Suprapubic skin (tissue), 4 donors: ENCODE measurements at regions not wholly inside any gene's neighbourhood (a gene's known extent, or its start where the extent isn't known, plus 50 kb on each side); places are given as distances from the start of the nearest gene placed in this dataset.

Experiments used
- CTCF ChIP-seq, 2 donors: fragments of 200-600 bp in 1 of 2; fragments of 450-650 bp in 1 of 2; sonication (generic) in 1 of 2; IDR thresholded peaks; one replicate each; pipeline ENCODE4 v1.5.1; 2016 to 2019; ENCODE audit warnings: antibody characterized with exemption in 2 of 2, mild to moderate bottlenecking in 1 of 2, moderate library complexity in 1 of 2
- POLR2A ChIP-seq, 2 donors: fragments of 450-650 bp; IDR thresholded peaks; one replicate each; pipeline ENCODE4 v1.6.1; 2017; ENCODE audit warnings: antibody characterized with exemption in 2 of 2, mild to moderate bottlenecking in 2 of 2, moderate library complexity in 2 of 2
- POLR2AphosphoS5 ChIP-seq, 3 donors: sonication (generic); formaldehyde crosslinking; IDR thresholded peaks; one replicate each; pipeline ENCODE4 v1.6.1; 2017; ENCODE audit warnings: antibody characterized with exemption in 3 of 3

DNA sequence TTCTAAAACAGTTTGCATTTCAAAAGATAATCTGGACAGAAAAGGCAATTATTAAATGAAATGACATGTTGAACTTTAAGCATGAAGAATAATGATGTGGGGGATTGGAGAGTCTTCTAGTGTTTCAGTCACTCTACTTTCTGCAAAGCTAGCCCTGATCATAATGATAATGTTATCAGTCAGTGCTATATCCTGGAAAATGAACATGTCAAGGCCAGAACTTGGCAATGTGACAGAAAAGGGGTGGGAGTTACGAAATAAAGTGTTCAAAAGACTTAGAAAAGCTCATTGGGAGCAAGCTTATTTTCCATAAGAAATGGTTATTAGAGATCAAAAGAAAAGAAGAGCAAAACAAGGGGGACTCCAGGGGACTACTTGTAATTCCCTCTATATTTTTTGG lies 288.5 kb upstream of the SLC8A1 start:
- TF ChIP-seq CTCF (IDR thresholded peaks at IDR 0.05) (no peak), POLR2A (IDR thresholded peaks at IDR 0.05) (no peak), POLR2AphosphoS5 (IDR thresholded peaks at IDR 0.05) (no peak)
